Fibroblast of villous mesenchyme (primary cell): ENCODE measurements at regions not wholly inside any gene's neighbourhood (a gene's known extent, or its start where the extent isn't known, plus 50 kb on each side); places are given as distances from the start of the nearest gene placed in this dataset.

Source experiments
- DNase-seq: peaks from one replicate; pipeline ENCODE4 v3.0.0-alpha.2; 2010; ENCODE audit warnings: low read depth
- H3K4me3 ChIP-seq: 2 replicates; pipeline ENCODE4 v1.5.1; 2011; ENCODE audit warnings: low read depth, mild to moderate bottlenecking, low read length
- TF ChIP-seq, protein P1 (sequence below): IDR thresholded peaks from 2 replicates; pipeline ENCODE4 v1.5.1; 2012; ENCODE audit warnings: low read depth, mild to moderate bottlenecking, low read length; ENCODE audit not compliant: insufficient read depth

DNA sequence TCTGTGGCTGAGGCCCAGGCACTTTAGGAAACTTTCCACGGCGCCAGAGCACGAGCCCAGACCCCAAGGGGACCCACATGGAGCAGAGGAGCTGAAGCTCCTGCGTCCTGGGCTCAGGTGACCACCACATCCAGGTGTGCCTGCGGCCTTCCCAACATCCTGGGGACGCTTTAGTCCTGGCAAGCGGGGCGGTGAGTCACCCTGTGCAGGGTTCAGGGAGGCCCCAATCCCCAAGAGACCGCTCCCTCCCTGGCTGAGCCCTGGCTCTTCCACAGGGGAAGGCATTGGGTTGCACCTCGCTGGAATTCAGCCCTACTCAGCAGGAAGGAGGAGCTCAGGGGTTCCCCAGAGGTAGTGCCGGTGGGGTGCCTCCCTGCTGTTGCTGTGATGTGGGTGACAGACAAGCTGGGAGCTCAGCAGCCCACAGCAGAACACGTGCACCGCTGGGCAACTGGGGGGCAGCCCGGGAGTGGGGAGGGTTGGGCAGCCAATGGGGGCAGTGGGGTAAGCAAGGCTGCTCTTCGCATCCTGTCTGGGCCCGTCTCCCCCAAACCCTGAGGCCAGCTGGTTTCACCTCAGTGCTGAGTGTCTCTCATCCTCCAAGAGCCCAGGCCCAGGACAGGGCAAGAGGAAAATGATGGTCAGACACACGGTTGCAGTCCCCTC, 802.8 kb downstream of the BRD1 start:
- no peak for DNase-seq
- no peak overlapping the region for H3K4me3 ChIP-seq
- TF ChIP-seq, protein P1, sequence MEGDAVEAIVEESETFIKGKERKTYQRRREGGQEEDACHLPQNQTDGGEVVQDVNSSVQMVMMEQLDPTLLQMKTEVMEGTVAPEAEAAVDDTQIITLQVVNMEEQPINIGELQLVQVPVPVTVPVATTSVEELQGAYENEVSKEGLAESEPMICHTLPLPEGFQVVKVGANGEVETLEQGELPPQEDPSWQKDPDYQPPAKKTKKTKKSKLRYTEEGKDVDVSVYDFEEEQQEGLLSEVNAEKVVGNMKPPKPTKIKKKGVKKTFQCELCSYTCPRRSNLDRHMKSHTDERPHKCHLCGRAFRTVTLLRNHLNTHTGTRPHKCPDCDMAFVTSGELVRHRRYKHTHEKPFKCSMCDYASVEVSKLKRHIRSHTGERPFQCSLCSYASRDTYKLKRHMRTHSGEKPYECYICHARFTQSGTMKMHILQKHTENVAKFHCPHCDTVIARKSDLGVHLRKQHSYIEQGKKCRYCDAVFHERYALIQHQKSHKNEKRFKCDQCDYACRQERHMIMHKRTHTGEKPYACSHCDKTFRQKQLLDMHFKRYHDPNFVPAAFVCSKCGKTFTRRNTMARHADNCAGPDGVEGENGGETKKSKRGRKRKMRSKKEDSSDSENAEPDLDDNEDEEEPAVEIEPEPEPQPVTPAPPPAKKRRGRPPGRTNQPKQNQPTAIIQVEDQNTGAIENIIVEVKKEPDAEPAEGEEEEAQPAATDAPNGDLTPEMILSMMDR = no peak

DNA sequence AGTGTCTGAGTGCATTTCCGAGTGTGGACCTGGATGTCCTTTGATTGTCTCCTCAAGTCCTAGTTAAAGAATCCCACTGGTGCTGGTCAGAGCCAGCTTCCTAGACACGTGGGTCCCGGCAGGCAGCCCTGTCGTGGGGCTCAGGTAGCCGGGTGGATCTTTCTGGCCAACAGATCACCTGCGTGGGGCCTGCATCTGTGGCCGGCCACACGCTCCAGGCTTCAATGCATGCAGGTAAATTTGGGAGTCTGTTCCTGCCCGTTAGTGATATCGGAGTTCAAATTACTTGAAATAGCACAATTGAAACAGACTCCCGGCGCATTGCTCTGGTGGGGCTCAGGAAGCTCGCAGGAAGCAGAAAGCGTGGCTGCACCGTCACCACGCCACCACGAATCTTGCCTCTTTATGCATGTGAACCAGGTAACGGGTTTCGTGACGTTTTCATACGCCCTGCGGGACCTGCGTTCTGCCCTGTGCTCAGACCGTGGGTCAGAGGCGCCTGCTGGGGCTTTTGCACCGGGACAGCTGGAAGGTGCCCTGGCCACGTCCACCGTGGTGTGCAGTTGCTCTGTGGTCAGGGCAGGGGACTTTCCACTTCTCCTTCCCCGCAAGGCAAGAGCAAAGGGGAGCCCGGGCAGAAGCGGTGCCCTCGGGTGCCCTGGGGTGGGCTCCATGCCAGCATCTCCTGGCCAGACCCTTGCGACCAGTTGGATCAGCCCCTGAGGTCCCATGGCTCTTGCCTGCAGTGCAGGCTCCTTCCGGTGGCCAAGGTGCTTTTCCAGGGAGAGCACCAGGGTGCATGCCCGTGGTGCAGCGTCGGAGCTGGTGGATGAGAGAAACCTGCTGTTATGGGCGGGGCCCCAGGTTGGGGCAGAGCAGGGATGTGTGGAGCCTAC, 803.5 kb downstream of the BRD1 start:
- no peak for DNase-seq
- H3K4me3 ChIP-seq = no peak overlapping the region
- TF ChIP-seq, protein P1 = no peak

DNA sequence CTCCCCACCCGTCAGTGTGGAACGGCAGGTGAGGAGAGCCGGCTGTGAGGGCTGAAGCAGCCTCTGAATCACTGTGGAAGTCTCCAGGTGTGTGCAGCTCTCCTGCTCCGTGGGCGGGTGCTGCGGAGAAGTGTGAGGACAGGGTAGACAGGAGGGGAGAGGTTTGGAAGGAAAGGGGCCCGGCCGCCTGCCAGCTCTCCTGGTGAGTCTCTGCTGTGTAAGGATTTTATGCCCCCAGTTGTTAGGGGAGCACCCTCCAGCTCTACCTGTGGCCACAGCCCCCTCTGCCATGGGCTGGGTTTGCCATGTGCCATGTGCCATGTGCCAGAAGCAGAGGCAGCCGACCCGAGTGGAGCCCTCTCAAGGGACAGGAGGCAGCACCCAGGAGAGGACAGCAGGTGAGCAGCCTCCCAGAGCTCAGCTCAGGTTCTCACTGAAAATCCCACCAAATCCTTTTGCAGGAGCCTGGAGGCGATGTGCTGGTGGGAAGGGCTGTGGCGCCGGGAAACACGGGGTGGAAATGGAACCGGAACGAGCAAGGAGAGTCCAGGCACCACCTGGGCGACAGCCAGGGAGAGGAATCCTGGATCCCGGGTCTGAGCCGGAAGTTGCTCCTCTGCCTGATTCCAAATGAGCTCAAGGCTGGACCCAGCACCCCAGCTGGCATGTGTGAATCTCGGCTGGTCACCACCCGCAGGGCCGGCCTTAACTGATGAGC, 804.4 kb downstream of the BRD1 start:
- H3K4me3 ChIP-seq = no peak overlapping the region
- no peak for DNase-seq
- TF ChIP-seq, protein P1 = no peak

DNA sequence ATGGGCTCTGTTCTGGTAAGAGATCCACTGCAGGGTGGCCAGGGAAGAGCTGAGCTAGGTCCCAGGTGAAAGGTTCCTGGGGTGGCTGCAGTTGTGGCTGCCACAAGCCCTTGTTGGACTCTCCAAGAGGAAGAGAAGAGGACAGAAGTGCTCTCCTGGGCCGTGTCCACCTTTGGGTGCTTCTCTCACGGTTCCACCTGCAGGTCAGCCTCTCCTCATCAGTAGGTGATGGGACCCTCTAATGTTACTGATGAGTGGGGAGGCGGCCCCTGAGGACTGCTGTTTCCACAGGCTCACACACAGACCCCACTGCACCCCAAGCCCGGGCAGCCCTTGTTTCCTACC, 804.9 kb downstream of the BRD1 start:
- no peak overlapping the region for H3K4me3 ChIP-seq
- TF ChIP-seq, protein P1 = no peak
- no peak for DNase-seq

DNA sequence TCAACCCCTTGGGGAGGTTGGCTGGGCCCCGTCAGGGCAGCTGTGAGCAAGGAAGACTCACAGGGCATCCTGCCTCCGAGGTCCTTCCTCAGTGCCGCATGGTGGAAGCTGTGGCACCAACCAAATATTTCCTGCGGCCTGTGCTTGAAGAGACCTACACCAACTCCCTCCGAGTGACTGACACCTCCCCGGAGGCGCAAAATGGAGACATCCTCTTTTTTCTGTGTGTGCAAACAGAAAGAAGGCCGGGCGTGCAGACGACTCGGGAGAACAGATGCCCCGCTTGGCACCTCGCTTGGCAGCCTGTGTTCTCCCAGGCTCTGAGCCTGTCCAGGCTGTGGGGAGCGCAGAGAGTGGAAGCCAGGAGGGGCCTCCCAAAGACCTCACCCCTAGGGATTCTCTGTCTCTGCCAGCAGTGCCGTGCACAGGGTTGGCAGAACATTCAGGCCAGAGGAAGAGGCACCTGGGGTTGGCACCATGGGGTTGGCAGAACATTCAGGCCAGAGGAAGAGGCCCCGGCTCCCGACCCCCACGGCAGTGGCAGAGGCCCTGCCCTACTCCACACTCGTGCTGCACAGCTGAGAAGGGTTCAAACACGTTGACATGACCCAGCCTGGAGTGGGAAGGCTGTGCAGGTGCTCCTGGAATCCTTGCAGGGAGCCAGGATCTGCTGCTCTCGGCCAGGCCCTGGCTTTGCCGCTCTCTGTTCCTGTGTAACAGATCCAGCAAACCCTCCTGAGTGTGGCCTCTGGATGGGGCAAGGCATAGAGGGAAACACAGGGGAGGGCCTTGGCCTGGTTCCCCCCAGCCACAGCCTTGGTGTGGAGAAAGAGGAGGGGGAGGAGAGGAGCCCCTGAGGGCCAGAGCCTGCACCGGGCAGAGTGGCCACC, 805.5 kb downstream of the BRD1 start:
- DNase-seq = no peak
- TF ChIP-seq, protein P1 = no peak
- H3K4me3 ChIP-seq = no peak overlapping the region

DNA sequence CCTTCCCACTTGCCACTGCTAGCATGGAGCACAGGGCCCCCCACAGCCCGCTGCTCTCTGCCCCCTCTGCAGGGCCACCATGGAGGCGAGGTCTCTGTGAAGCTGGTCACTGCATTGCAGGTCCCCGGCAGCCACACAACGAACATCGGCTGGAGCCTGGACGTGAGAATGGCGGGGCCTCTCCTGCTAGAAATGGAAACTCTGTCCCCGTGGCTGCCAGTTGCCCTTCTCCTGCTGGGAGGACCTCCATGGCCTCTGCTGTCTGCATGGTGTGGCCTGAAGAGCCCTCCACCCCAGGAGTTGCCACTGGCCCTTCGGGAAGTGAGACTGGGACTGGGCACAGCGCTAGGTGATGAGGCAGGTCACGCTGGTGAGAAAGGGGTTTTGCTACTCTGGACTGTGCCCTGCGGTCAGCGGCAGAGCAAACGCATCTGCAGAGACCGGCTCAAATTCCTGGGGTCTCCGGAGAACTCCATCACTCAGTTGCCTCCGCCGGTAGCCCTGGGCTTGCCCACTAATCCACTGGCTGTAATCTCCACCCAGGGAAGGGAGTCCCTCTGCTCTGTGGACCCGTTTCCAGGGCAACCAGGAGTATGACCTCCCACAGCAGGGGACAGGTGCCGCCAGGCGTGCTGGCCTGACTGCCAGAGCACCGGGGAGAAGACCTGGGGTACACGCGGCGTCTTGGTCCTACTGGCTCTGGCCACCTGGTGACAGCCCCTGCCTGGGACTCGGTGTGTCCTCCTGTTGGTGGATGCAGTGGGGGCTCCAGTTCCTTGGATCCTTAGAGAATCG, 806.3 kb downstream of the BRD1 start:
- H3K4me3 ChIP-seq = no peak overlapping the region
- TF ChIP-seq, protein P1 = no peak
- DNase-seq = no peak
